WTC11 (cell line): ENCODE measurements at regions not wholly inside any gene's neighbourhood (a gene's known extent, or its start where the extent isn't known, plus 50 kb on each side); places are given as distances from the start of the nearest gene placed in this dataset.

Experiments used
- ELF4 ChIP-seq: sonication (generic); formaldehyde crosslinking; IDR thresholded peaks from 2 replicates; pipeline ENCODE4 v1.8.1; 2022; ENCODE audit warnings: low read depth, mild to moderate bottlenecking, moderate library complexity, missing genetic modification reagents
- HMGA2 ChIP-seq: fragments of 250-450 bp; sonication (Bioruptor Pico); IDR thresholded peaks from 2 replicates; pipeline ENCODE4 v1.4.0; 2021; ENCODE audit warnings: mild to moderate bottlenecking, moderate library complexity
- NFYB ChIP-seq: sonication (generic); formaldehyde crosslinking; conservative IDR thresholded peaks from 2 replicates; pipeline ENCODE4 v1.8.0; 2022; ENCODE audit warnings: low read depth, missing genetic modification reagents
- NR2C2 ChIP-seq: sonication (generic); formaldehyde crosslinking; IDR thresholded peaks from 2 replicates; pipeline ENCODE4 v1.8.0; 2022; ENCODE audit warnings: mild to moderate bottlenecking, missing genetic modification reagents
- RELA ChIP-seq: sonication (generic); formaldehyde crosslinking; IDR thresholded peaks from 2 replicates; pipeline ENCODE4 v1.8.1; 2022; ENCODE audit warnings: missing genetic modification reagents, mild to moderate bottlenecking, borderline replicate concordance
- SMAD3 ChIP-seq: sonication (generic); formaldehyde crosslinking; IDR thresholded peaks from 2 replicates; pipeline ENCODE4 v1.8.0; 2022; ENCODE audit warnings: missing genetic modification reagents, mild to moderate bottlenecking, borderline replicate concordance
- TF ChIP-seq, protein P1 (sequence below): sonication (generic); formaldehyde crosslinking; IDR thresholded peaks from 2 replicates; pipeline ENCODE4 v1.8.1; 2023; ENCODE audit warnings: mild to moderate bottlenecking, moderate library complexity, missing genetic modification reagents
- TF ChIP-seq, protein P2 (sequence below): sonication (generic); formaldehyde crosslinking; IDR thresholded peaks from 2 replicates; pipeline ENCODE4 v1.8.0; 2022; ENCODE audit warnings: mild to moderate bottlenecking, missing genetic modification reagents
- TF ChIP-seq, protein P3 (sequence below): fragments of 200-600 bp; IDR thresholded peaks from 2 replicates; pipeline ENCODE4 v1.8.0; 2022; ENCODE audit warnings: antibody characterized with exemption
- TF ChIP-seq, protein P4 (sequence below): sonication (generic); formaldehyde crosslinking; IDR thresholded peaks from 2 replicates; pipeline ENCODE4 v1.8.0; 2022; ENCODE audit warnings: mild to moderate bottlenecking, missing genetic modification reagents

DNA sequence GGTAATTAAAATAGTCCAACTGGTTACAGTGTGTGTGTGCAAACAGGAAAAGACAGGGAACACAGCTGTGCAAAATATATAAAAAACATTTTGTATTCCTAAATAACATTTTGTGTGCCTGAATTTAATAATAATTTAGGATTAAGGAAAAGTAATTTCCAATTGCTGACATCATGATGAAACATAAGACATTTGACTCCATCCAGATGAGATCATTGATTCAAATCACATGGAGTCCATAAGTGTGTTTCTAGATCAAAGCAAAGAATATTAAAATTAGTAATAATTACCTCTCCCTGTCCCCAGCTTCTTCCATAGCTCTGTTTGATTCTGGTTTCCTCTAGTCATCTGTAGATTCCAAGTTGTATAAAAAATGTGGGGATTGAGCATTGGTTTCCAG is 64.6 kb upstream of the BTN3A2 start:
- no peak for TF ChIP-seq HMGA2 (CRISPR knock-in tag)
- TF ChIP-seq, protein P1, sequence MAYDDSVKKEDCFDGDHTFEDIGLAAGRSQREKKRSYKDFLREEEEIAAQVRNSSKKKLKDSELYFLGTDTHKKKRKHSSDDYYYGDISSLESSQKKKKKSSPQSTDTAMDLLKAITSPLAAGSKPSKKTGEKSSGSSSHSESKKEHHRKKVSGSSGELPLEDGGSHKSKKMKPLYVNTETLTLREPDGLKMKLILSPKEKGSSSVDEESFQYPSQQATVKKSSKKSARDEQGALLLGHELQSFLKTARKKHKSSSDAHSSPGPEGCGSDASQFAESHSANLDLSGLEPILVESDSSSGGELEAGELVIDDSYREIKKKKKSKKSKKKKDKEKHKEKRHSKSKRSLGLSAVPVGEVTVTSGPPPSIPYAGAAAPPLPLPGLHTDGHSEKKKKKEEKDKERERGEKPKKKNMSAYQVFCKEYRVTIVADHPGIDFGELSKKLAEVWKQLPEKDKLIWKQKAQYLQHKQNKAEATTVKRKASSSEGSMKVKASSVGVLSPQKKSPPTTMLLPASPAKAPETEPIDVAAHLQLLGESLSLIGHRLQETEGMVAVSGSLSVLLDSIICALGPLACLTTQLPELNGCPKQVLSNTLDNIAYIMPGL: no peak
- no peak for TF ChIP-seq SMAD3 (CRISPR knock-in tag)
- TF ChIP-seq, protein P2, sequence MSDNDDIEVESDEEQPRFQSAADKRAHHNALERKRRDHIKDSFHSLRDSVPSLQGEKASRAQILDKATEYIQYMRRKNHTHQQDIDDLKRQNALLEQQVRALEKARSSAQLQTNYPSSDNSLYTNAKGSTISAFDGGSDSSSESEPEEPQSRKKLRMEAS (CRISPR knock-in tag): no peak
- TF ChIP-seq, protein P3, sequence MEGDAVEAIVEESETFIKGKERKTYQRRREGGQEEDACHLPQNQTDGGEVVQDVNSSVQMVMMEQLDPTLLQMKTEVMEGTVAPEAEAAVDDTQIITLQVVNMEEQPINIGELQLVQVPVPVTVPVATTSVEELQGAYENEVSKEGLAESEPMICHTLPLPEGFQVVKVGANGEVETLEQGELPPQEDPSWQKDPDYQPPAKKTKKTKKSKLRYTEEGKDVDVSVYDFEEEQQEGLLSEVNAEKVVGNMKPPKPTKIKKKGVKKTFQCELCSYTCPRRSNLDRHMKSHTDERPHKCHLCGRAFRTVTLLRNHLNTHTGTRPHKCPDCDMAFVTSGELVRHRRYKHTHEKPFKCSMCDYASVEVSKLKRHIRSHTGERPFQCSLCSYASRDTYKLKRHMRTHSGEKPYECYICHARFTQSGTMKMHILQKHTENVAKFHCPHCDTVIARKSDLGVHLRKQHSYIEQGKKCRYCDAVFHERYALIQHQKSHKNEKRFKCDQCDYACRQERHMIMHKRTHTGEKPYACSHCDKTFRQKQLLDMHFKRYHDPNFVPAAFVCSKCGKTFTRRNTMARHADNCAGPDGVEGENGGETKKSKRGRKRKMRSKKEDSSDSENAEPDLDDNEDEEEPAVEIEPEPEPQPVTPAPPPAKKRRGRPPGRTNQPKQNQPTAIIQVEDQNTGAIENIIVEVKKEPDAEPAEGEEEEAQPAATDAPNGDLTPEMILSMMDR: no peak
- TF ChIP-seq NFYB: no peak
- TF ChIP-seq ELF4: no peak
- no peak for TF ChIP-seq NR2C2
- no peak for TF ChIP-seq RELA (CRISPR knock-in tag)
- TF ChIP-seq, protein P4, sequence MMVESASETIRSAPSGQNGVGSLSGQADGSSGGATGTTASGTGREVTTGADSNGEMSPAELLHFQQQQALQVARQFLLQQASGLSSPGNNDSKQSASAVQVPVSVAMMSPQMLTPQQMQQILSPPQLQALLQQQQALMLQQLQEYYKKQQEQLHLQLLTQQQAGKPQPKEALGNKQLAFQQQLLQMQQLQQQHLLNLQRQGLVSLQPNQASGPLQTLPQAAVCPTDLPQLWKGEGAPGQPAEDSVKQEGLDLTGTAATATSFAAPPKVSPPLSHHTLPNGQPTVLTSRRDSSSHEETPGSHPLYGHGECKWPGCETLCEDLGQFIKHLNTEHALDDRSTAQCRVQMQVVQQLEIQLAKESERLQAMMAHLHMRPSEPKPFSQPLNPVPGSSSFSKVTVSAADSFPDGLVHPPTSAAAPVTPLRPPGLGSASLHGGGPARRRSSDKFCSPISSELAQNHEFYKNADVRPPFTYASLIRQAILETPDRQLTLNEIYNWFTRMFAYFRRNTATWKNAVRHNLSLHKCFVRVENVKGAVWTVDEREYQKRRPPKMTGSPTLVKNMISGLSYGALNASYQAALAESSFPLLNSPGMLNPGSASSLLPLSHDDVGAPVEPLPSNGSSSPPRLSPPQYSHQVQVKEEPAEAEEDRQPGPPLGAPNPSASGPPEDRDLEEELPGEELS (CRISPR knock-in tag): no peak
